ENCODE measurements at regions not wholly inside any gene's neighbourhood (a gene's known extent, or its start where the extent isn't known, plus 50 kb on each side); places are given as distances from the start of the nearest gene placed in this dataset.
"Not testable (repeated sequence)": the region's sequence is repeated elsewhere in the genome, so short reads cannot be mapped to it uniquely, and the experiment has no call there.

DNA sequence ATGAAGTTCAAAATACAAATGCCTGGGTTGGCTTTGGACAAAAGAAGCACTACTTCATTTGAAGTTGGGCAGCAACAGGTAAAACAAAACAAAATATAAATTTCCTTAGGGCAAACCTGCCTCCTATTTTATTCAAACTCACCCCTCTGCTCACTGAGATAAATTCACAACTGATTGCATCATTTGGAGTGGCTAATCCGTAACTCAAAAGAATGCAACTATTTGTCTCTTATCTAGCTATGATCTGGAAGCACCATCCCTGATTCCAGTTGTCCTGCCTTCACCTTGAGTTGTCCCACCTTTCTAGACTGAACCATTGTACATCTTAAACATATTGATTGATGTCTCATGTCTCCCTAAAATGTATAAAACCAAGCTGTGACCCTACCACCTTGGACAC, 145.0 kb downstream of the CCER1 start:
- DNase-seq: no peak
- Histone ChIP-seq H3K36me3 (no peaks in the 10 kb centered on the region), H3K27me3 (ENCODE audit: insufficient read depth, low read depth, severe bottlenecking) (no peaks in the 10 kb centered on the region), H3K4me3 (ENCODE audit: low read depth, low read length) (no peak overlapping the region), H3K27ac (no peak overlapping the region), H3K9me3 (ENCODE audit: severe bottlenecking) (no peaks in the 10 kb centered on the region)
- TF ChIP-seq, protein P1, sequence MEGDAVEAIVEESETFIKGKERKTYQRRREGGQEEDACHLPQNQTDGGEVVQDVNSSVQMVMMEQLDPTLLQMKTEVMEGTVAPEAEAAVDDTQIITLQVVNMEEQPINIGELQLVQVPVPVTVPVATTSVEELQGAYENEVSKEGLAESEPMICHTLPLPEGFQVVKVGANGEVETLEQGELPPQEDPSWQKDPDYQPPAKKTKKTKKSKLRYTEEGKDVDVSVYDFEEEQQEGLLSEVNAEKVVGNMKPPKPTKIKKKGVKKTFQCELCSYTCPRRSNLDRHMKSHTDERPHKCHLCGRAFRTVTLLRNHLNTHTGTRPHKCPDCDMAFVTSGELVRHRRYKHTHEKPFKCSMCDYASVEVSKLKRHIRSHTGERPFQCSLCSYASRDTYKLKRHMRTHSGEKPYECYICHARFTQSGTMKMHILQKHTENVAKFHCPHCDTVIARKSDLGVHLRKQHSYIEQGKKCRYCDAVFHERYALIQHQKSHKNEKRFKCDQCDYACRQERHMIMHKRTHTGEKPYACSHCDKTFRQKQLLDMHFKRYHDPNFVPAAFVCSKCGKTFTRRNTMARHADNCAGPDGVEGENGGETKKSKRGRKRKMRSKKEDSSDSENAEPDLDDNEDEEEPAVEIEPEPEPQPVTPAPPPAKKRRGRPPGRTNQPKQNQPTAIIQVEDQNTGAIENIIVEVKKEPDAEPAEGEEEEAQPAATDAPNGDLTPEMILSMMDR (IDR thresholded peaks at IDR 0.05; ENCODE audit: low read depth, low read length): no peak

DNA sequence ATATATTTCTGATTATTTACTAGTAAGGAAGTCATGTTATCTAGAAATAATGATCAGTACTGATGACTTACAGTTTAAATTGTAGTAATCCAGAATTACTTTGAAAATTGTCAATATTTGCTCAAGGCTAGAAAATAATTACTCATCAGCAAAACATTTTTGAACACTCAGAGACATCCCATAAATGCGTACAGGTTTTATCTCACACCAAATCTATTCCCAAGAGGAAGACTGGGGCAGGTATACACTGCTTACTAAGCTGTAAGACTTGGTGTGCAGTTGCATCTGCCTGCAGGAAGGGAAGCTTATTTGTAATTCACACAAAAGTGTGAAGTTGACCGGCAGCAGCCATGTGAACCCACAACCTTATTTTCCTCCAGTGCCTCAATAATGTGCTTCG, 146.4 kb downstream of the CCER1 start:
- H3K27me3 ChIP-seq (ENCODE audit: insufficient read depth, low read depth, severe bottlenecking): no peaks in the 10 kb centered on the region
- TF ChIP-seq, protein P1 (IDR thresholded peaks at IDR 0.05; ENCODE audit: low read depth, low read length): no peak
- no peaks in the 10 kb centered on the region for H3K36me3 ChIP-seq
- H3K9me3 ChIP-seq (ENCODE audit: severe bottlenecking): no peaks in the 10 kb centered on the region
- H3K4me3 ChIP-seq (ENCODE audit: low read depth, low read length): no peak overlapping the region
- H3K27ac ChIP-seq: no peak overlapping the region
- DNase-seq: no peak

DNA sequence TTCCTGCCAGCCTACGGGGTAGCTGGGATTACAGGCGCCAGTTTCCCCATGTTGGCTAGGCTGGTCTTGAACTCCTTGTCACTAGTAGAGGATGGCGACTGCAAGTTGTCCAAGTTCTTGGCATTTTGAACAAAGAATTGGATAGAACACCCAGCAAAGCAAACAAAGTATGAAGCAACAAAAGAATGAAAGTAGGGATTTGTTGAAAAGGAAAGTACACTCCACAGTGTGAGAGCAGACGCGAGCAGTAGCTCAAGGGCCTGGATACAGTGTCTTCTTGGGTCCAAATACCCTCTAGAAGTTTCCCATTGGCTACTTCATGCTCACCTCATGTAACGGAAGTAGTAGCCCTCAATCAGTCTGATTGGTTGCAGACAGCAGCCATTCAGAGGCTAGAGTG, 152.2 kb downstream of the CCER1 start:
- H3K4me3 ChIP-seq (ENCODE audit: low read depth, low read length): no peak overlapping the region
- TF ChIP-seq, protein P1 (IDR thresholded peaks at IDR 0.05; ENCODE audit: low read depth, low read length): no peak
- H3K9me3 ChIP-seq (ENCODE audit: severe bottlenecking): no peaks in the 10 kb centered on the region
- no peak for DNase-seq
- H3K27me3 ChIP-seq (ENCODE audit: insufficient read depth, low read depth, severe bottlenecking): no peaks in the 10 kb centered on the region
- H3K27ac ChIP-seq: no peak overlapping the region
- H3K36me3 ChIP-seq: no peaks in the 10 kb centered on the region

DNA sequence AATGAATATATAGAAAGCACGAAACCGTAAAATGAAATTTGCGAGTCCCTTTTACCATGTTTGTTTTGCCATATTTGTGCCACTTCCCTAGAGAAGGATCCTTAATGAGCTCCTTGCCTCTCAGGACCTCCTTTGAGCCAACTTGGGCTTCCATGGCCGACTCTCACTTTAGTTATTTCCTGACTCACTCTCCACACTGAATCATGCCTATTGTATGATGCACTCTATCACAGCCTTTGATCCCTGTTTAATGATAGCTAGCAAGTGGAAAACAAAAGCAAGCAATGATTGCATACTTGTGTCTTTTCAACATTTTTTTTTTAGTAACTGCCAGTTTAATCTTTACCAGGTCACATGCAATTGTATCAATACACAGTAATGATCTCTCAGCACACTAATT, 153.2 kb downstream of the CCER1 start:
- TF ChIP-seq, protein P1 (IDR thresholded peaks at IDR 0.05; ENCODE audit: low read depth, low read length): no peak
- DNase-seq: no peak
- H3K27ac ChIP-seq: no peak overlapping the region

DNA sequence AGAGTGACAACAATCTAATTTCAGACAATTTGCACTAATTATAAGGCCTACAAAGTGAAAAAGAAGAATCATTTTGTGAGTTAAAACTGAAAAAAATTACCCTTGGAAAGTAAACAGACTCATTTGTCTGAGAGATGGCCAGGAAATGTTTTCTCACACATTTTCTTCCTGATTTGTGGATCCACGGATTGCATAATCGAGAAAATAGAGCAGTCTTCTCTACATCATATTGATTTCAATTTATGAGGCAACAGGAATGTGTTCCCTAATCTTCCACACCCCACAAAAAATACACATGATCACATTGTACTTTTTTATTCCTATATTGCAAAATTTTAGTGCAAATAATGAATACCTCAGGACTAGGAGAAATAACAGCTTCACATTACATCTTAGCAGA, 160.8 kb downstream of the CCER1 start:
- DNase-seq: no peak
- Histone ChIP-seq H3K9me3 (ENCODE audit: severe bottlenecking) (no peaks in the 10 kb centered on the region), H3K27ac (no peak overlapping the region), H3K36me3 (no peaks in the 10 kb centered on the region), H3K27me3 (ENCODE audit: insufficient read depth, low read depth, severe bottlenecking) (no peaks in the 10 kb centered on the region), H3K4me3 (ENCODE audit: low read depth, low read length) (no peak overlapping the region)
- TF ChIP-seq, protein P1 (IDR thresholded peaks at IDR 0.05; ENCODE audit: low read depth, low read length): no peak

More for the DNA sequence above, 153.2 kb downstream of the CCER1 start:
- Histone ChIP-seq H3K36me3 (no peaks in the 10 kb centered on the region), H3K27me3 (ENCODE audit: insufficient read depth, low read depth, severe bottlenecking) (no peaks in the 10 kb centered on the region), H3K4me3 (ENCODE audit: low read depth, low read length) (no peak overlapping the region), H3K9me3 (ENCODE audit: severe bottlenecking) (no peaks in the 10 kb centered on the region)

DNA sequence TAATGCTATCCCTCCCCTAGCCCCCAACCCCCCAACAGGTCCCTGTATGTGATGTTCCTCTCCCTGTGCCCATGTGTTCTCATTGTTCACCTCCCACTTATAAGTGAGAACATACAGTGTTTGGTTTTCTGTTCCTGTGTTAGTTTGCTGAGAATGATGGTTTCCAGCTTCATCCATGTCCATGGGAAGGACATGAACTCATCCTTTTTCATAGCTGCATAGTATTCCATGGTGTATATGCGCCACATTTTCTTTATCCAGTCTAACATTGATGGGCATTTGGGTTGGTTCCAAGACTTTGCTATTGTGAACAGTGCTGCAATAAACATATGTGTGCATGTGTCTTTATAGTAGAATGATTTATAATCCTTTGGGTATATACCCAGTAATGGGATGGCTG, 162.3 kb downstream of the CCER1 start:
- H3K36me3 ChIP-seq; H3K9me3 ChIP-seq (ENCODE audit: severe bottlenecking); H3K27me3 ChIP-seq (ENCODE audit: insufficient read depth, low read depth, severe bottlenecking); H3K27ac ChIP-seq; DNase-seq; H3K4me3 ChIP-seq (ENCODE audit: low read depth, low read length): not testable (repeated sequence)
